ENCODE measurements at regions not wholly inside any gene's neighbourhood (a gene's known extent, or its start where the extent isn't known, plus 50 kb on each side); places are given as distances from the start of the nearest gene placed in this dataset.
"Not testable (repeated sequence)": the region's sequence is repeated elsewhere in the genome, so short reads cannot be mapped to it uniquely, and the experiment has no call there.

DNA sequence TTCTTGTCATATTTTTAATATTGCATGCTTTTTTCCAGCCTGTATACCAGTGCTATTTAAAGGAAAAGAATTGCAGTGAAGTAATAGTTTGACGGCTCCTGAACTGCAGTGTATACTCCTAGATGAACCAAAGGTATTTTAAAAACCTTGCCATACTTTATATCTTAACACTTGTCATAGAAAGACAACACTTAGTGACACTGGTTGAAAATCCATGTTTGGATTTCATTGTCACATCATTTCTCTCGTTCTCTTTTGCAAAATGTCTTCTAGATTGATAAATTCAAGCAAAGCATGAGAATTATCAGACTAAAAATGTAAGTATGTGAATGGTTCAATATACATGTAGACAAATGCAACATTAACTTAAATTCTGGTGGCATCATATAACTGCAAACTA, 1293.9 kb downstream of the PCDH9 start:
- no peak for TF ChIP-seq CTCF (conservative IDR thresholded peaks at IDR 0.05; ENCODE audit: control insufficient read depth, insufficient read depth, low read depth, low read length)
- H3K4me3 ChIP-seq (ENCODE audit: control insufficient read depth, low read depth, low read length) = no peak overlapping the region
- DNase-seq (ENCODE audit: low read depth) = no peak

DNA sequence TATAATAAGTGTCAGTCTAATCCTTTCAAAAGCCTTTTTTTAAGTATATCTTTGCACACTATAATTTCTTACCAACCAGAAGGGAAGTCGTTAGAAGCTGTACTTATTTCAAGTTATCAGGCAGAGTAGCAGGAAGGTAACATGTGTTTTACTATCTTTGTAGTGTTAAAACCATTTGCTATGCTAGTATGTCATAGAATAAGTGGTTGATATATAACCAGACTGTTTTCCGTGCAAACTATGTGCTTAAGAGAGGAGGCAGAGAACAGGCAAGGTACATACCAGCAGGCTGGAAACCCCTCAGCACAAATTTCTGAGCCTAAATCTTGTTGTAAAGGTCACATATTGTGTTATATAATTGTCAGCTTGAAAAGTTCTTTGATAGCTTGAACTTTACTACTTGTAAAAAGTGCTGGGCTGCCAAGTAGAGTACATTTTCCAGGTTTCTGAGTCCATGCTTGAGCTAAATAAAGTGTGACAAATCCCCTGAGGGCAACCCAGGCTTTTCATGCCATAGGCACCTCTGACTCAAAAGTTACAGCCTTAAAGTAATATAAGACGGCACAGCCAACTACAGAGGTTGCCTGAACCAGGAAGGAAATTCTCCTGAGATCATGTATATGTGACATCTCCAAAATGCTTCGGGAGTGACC, 1297.4 kb downstream of the PCDH9 start:
- TF ChIP-seq CTCF (conservative IDR thresholded peaks at IDR 0.05; ENCODE audit: control insufficient read depth, insufficient read depth, low read depth, low read length) = no peak
- no peak overlapping the region for H3K4me3 ChIP-seq (ENCODE audit: control insufficient read depth, low read depth, low read length)
- peak; percentile 40 for DNase-seq (ENCODE audit: low read depth)

- DNase-seq (ENCODE audit: low read depth) = no peak
- TF ChIP-seq CTCF (conservative IDR thresholded peaks at IDR 0.05; ENCODE audit: control insufficient read depth, insufficient read depth, low read depth, low read length) = no peak
- H3K4me3 ChIP-seq (ENCODE audit: control insufficient read depth, low read depth, low read length) = no peak overlapping the region
Observed at GRCh38 chr13:65932013-65932412, 1298.1 kb downstream of the PCDH9 start.

DNA sequence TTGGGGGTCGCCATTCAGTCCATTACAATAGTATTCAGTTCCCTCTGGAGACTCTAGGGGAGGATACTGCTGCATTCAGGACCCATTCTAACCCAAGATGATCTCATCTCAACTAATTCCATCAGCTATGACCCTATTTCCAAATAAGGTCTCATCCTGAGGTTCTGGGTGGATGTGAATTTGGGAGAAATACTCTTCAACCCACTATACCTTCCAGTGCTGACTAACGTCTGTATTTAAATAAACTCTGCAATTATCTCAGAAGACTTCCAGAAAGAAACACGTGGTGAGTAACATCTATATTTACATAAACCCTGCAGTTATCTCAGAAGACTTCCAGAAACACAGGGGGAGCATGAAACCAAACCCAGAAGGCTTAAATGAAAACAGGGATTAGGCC, 1300.7 kb downstream of the PCDH9 start:
- no peak overlapping the region for H3K4me3 ChIP-seq (ENCODE audit: control insufficient read depth, low read depth, low read length)
- DNase-seq (ENCODE audit: low read depth) = no peak
- TF ChIP-seq CTCF (conservative IDR thresholded peaks at IDR 0.05; ENCODE audit: control insufficient read depth, insufficient read depth, low read depth, low read length) = no peak

- DNase-seq (ENCODE audit: low read depth) = no peak
- no peak overlapping the region for H3K4me3 ChIP-seq (ENCODE audit: control insufficient read depth, low read depth, low read length)
- TF ChIP-seq CTCF (conservative IDR thresholded peaks at IDR 0.05; ENCODE audit: control insufficient read depth, insufficient read depth, low read depth, low read length) = no peak
Observed at GRCh38 chr13:65926750-65927171, 1303.4 kb downstream of the PCDH9 start.

DNA sequence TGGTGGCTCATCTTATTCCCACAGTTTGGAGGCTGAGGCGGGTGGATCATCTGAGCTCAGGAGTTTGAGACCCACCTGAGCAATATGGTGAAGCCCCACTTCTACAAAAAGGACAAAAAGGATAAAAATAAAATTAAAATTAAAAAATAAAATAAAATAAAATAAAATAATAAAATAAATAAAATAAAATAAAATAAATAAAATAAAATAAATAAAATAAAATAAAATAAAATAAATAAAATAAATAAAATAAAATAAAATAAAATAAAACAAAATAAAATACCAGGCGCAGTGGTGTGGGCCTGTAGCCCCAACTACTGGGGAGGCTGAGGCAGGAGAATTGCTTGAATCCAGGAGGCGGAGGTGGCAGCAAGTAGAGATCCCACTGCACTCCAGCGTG, 1307.3 kb downstream of the PCDH9 start:
- not testable (repeated sequence) for DNase-seq (ENCODE audit: low read depth); H3K4me3 ChIP-seq (ENCODE audit: control insufficient read depth, low read depth, low read length)

DNA sequence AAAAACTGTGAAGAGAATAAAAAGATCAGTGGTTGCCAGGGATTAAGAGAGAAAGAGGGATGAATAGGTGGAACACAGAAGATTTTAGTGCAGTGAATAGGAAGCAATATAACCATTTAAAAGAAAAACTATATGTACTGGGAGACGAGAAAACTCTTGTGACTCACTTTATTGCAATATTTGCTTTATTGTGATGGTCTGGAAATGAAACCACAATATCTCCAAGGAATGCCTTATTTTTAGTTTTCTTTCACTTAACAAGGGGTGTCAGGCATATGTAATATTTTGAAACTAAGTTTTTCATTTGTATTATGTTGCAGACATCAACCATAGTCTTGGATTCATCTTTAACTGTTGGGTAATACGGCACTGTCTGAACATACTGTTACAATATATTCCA, 1308.2 kb downstream of the PCDH9 start:
- DNase-seq (ENCODE audit: low read depth) = peak; percentile 62
- TF ChIP-seq CTCF (conservative IDR thresholded peaks at IDR 0.05; ENCODE audit: control insufficient read depth, insufficient read depth, low read depth, low read length) = no peak
- no peak overlapping the region for H3K4me3 ChIP-seq (ENCODE audit: control insufficient read depth, low read depth, low read length)

All from fibroblast of mammary gland (primary cell).